Adrenal gland (tissue), 9 donors: ENCODE measurements at regions not wholly inside any gene's neighbourhood (a gene's known extent, or its start where the extent isn't known, plus 50 kb on each side); places are given as distances from the start of the nearest gene placed in this dataset.
"Not testable (repeated sequence)": the region's sequence is repeated elsewhere in the genome, so short reads cannot be mapped to it uniquely, and the experiment has no call there.

Source experiments
- DNase-seq, 7 donors: peaks; one replicate each; pipeline ENCODE4 v3.0.0-alpha.2; 2019 to 2020
- H3K27ac ChIP-seq, 5 donors: fragments of 200-600 bp; sonication (generic) in 4 of 5; 1 replicate in 3 of 5; 2 replicates in 2 of 5; pipeline versions ENCODE4 v1.5.1 to v1.8.0; 2016 to 2020; ENCODE audit warnings: mild to moderate bottlenecking in 1 of 5
- H3K27me3 ChIP-seq: fragments of 200-600 bp; 2 replicates; pipeline ENCODE4 v1.8.0; 2021
- H3K36me3 ChIP-seq, 2 donors: fragments of 200-600 bp; replicated peaks in 1 of 2; 1 replicate in 1 of 2; 2 replicates in 1 of 2; pipeline versions ENCODE4 v1.5.1 to v1.8.0; 2018 to 2022
- H3K4me1 ChIP-seq, 2 donors: fragments of 200-600 bp; replicated peaks in 1 of 2; 1 replicate in 1 of 2; 2 replicates in 1 of 2; pipeline versions ENCODE4 v1.5.1 to v1.8.0; 2018 to 2021
- H3K4me3 ChIP-seq, 4 donors: fragments of 200-600 bp; sonication (generic) in 3 of 4; one replicate each; pipeline ENCODE4 v1.5.1; 2016 to 2018
- H3K9me3 ChIP-seq, 3 donors: fragments of 200-600 bp; sonication (generic) in 1 of 3; replicated peaks in 1 of 3; 1 replicate in 2 of 3; 2 replicates in 1 of 3; pipeline versions ENCODE4 v1.5.1 to v1.8.0; 2016 to 2021
- POLR2A ChIP-seq, 2 donors: fragments of 450-650 bp; IDR thresholded peaks; one replicate each; pipeline ENCODE4 v1.6.1; 2017; ENCODE audit warnings: antibody characterized with exemption in 2 of 2, mild to moderate bottlenecking in 2 of 2, moderate library complexity in 1 of 2
- WGBS, 4 donors: extraction: QIAGEN DNeasy Blood & Tissue Kit in 2 of 4; methylation state at CpG; one replicate each; pipeline versions ENCODE4 v1.1.5 to v1.1.7; 2013 to 2017; 5-methylcytosine and 5-hydroxymethylcytosine counted together
- intact Hi-C, 2 donors: fragments of 100-400 bp; cut with DNase I; formaldehyde crosslinking; loops; one replicate each; pipeline versions ENCODE4 v1.14.1 to v1.15.0; 2022 to 2023
- TF ChIP-seq, protein P1 (sequence below), 6 experiments: fragments of 450-650 bp in 4 of 6; fragments of 200-600 bp in 2 of 6; sonication (generic) in 1 of 6; IDR thresholded peaks; 1 replicate in 5 of 6; 2 replicates in 1 of 6; pipeline versions ENCODE4 v1.5.1 to v1.8.0; 2016 to 2021; ENCODE audit warnings: antibody characterized with exemption in 6 of 6, mild to moderate bottlenecking in 2 of 6, moderate library complexity in 1 of 6
- donor health status: healthy with polysubstance abuse.
- donor health status: Bipolar disorder and iron deficiency.
- donor health status: DM: yes; HTN: yes; CAD: no.
- donor health status: DM: no; HTN: no; CAD: no.
- donor health status: DM: no; HTN: no; CAD: no.

DNA sequence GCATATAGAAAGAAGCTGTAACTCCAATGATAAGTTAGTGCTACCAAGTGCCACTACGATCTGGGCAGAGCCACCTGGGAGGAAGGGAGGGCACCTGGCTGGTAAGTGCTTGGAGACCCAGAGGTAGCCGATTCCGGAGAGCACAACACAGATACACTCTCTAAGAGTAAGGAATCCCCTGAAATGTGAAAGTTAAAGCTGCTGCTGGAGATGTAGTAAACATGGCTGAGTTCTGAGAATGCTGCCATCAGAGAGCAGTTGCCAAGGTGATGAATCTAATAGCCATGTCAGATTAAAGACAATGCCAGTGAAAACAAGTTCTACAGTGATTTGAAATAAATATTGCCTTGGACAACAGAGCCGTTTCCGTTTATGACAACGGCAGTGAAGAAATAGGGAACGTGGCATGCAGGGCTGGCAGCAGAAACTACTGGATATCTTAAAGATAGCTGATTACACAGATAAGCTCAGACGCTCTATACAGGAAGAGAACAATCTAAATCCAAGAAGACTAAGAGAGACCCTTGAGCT is 561.2 kb upstream of the C9orf72 start:
- no peak overlapping the region for H3K27ac ChIP-seq
- H3K9me3 ChIP-seq, result no peaks in the 10 kb centered on the region
- H3K27me3 ChIP-seq, result no peaks in the 10 kb centered on the region
- H3K36me3 ChIP-seq, result no peaks in the 10 kb centered on the region
- no peaks in the 10 kb centered on the region for H3K4me1 ChIP-seq
- 66 to 72% (median 69%) methylated on average over 8 of the region's 8 CpGs for WGBS, 4 donors
- DNase-seq, result no peak
- intact Hi-C loops, result no loop called here
- no peak overlapping the region for H3K4me3 ChIP-seq
- TF ChIP-seq POLR2A (IDR thresholded peaks at IDR 0.05), result no peak
- TF ChIP-seq, protein P1, sequence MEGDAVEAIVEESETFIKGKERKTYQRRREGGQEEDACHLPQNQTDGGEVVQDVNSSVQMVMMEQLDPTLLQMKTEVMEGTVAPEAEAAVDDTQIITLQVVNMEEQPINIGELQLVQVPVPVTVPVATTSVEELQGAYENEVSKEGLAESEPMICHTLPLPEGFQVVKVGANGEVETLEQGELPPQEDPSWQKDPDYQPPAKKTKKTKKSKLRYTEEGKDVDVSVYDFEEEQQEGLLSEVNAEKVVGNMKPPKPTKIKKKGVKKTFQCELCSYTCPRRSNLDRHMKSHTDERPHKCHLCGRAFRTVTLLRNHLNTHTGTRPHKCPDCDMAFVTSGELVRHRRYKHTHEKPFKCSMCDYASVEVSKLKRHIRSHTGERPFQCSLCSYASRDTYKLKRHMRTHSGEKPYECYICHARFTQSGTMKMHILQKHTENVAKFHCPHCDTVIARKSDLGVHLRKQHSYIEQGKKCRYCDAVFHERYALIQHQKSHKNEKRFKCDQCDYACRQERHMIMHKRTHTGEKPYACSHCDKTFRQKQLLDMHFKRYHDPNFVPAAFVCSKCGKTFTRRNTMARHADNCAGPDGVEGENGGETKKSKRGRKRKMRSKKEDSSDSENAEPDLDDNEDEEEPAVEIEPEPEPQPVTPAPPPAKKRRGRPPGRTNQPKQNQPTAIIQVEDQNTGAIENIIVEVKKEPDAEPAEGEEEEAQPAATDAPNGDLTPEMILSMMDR (IDR thresholded peaks at IDR 0.05), result no peak

DNA sequence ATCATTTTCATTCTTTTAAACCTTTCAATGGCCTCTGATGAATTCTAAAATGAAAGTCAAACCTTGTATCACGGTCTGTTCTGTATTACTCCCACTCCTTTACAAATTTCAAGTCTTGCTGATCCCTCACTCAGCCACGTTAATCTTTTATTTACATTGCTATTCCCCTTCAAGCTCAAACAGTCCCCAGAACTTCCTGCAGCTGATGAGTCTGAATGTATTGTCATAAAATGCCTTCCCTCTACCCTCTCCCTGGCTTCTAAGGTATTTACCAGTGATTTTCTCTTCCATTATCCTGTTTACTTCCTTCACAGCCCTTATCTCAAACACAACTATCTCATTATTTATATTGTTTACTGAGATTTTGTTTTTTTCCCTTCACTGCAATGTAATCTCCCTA is 562.3 kb upstream of the C9orf72 start:
- Histone ChIP-seq H3K4me1 (no peaks in the 10 kb centered on the region), H3K9me3 (no peaks in the 10 kb centered on the region), H3K27me3 (no peaks in the 10 kb centered on the region), H3K36me3 (no peaks in the 10 kb centered on the region), H3K27ac (no peak overlapping the region), H3K4me3 (no peak overlapping the region)
- intact Hi-C loops, result no loop called here
- no peak for DNase-seq
- no peak for TF ChIP-seq POLR2A (IDR thresholded peaks at IDR 0.05)
- 38 to 43% (median 41%) methylated on average over 2 of the region's 2 CpGs for WGBS, 4 donors

DNA sequence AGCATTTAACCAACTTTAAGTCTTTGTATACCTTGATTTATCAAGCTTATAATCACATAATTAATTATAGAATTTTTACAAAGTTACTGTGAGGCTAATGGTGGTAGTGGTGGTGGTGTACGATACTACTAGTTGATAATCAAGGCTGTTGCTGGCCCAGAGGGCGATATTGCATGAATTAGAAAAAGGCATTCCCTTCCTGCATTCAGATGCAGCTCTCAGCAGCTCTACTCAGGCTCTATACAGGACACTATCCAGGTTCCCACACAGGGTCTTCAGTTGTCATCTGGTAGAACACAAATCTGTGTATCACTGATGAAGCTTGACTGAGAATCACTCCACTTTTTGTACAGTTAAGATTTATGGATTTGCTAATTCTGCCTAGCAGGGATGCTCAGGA is 562.8 kb upstream of the C9orf72 start:
- Histone ChIP-seq H3K4me3 (no peak overlapping the region), H3K27ac (no peak overlapping the region), H3K27me3 (no peaks in the 10 kb centered on the region), H3K9me3 (no peaks in the 10 kb centered on the region), H3K4me1 (no peaks in the 10 kb centered on the region), H3K36me3 (no peaks in the 10 kb centered on the region)
- intact Hi-C loops, result no loop called here
- WGBS, 4 donors, result 50 to 66% (median 62%) methylated on average over 2 of the region's 2 CpGs
- TF ChIP-seq POLR2A (IDR thresholded peaks at IDR 0.05), result no peak
- TF ChIP-seq, protein P1 (IDR thresholded peaks at IDR 0.05), result no peak
- no peak for DNase-seq

DNA sequence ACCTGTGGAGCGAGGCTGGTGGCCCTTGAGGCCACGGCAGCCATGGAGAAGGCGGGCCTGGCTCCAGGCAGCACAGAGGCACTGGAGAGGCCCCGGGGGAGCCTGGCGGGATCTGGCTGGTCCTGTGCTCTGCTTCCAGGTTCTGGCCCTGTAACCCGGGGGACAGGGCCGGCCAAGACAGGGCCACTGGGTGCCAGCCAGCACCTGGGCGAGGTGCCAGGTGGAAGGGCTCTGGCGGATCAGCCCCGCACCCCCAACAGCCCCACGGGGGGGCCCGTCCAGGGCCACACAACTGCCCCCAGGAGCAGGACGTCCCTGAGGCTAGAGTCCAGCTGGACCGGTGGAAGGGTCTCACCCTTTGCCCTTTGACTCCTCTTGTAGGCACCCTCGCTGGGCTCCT is 574.1 kb upstream of the C9orf72 start:
- intact Hi-C loops, H3K4me3 ChIP-seq, H3K4me1 ChIP-seq, H3K36me3 ChIP-seq, H3K27me3 ChIP-seq, DNase-seq, H3K27ac ChIP-seq, H3K9me3 ChIP-seq: not testable (repeated sequence)
- WGBS, 4 donors, result 86 to 89% methylated on average over 9 to 14 of the region's 15 CpGs; no CpG with 5 or more reads in 2 of the 4 donors

DNA sequence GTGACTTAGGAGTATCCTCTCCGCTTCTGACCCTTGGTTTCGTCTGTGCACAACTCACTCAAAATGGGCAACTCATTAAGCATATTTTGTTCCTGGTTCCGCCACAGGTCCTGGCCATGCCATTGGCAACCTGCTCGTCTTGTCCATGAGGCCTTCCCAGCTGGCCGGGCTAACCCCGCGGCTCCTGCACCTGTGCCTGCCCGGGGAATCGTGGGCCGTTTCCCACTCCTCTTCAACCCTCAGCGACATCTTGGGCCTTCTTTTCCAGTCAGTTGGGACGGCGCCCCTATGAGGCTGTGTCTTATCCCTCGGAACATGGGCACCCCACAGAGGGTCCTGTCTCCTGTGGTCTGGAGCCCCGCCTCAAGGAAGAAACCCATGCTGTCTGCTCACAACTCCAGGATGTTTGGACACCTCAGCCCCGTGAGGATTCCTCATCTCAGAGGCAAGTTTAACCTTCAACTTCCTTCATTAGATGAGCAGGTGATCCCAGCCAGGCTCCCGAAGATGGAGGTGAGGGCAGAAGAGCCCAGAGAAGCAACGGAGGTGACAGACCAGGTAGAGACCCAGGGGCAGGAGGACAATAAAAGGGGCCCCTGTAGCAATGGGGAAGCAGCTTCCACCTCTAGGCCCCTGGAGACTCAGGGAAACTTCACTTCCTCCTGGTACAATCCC is 574.8 kb upstream of the C9orf72 start:
- DNase-seq, intact Hi-C loops: not testable (repeated sequence)
- 88 to 94% (median 90%) methylated on average over 15 to 18 of the region's 18 CpGs for whole genome bisulfite sequencing, 4 donors

DNA sequence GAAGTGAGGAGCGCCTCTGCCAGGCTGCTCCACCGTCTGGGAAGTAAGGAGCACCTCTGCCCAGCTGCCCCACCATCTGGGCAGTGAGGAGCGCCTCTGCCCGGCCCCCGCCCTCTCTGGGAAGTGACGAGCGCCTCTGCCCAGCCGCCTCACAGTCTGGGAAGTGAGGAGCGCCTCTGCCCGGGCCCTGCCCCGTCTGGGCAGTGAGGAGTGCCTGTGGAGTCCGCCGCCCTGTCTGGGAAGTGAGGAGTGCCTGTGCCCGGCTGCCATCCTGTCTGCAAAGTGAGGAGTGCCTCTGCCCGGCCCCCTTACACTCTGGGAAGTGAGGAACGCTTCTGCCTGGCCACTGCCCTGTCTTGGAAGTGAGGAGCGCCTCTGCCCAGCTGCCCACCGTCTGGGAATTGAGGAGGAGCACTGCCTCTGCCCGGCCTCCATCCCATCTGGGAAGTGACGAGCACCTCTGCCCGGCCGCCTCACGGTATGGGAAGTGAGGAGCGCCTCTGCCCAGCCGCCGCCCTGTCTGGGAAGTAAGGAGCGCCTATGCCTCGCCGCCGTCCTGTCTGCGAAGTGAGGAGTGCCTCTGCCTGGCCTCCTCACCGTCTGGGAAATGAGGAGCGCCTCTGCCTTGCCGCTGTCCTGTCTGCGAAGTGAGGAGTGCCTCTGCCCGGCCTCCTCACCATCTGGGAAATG is 576.2 kb upstream of the C9orf72 start:
- H3K27me3 ChIP-seq, H3K36me3 ChIP-seq, DNase-seq, H3K4me3 ChIP-seq, intact Hi-C loops, H3K4me1 ChIP-seq, H3K9me3 ChIP-seq, H3K27ac ChIP-seq: not testable (repeated sequence)
- WGBS, 4 donors, result 88 to 94% (median 90%) methylated on average over 15 to 36 of the region's 36 CpGs

More for the DNA sequence above, 574.8 kb upstream of the C9orf72 start:
- H3K27ac ChIP-seq, H3K27me3 ChIP-seq, H3K4me3 ChIP-seq, H3K9me3 ChIP-seq, H3K4me1 ChIP-seq, H3K36me3 ChIP-seq: not testable (repeated sequence)
